ENCODE measurements at regions not wholly inside any gene's neighbourhood (a gene's known extent, or its start where the extent isn't known, plus 50 kb on each side); places are given as distances from the start of the nearest gene placed in this dataset.

- TF ChIP-seq RARB (CRISPR knock-in tag; IDR thresholded peaks at IDR 0.05) = no peak
Observed at GRCh38 chr12:4153343-4153892, 120.1 kb upstream of the CCND2 start (continued).

GRCh38 chr12:4152145-4152795 lies 121.3 kb upstream of the CCND2 start:
- no peak for ATAC-seq

GRCh38 chr12:4151362-4152121 lies 122.0 kb upstream of the CCND2 start:
- CTCF ChIA-PET = no interaction called here
- DNase-seq (ENCODE audit: low read depth in 1 of 2, low spot score in 1 of 2) (no peak), FAIRE-seq (no peak), ATAC-seq (no peak)
- Histone ChIP-seq H3K4me3 (no peak overlapping the region), H3K9me3 (no peaks in the 10 kb centered on the region), H3K27ac (no peak overlapping the region), H3K4me1 (no peaks in the 10 kb centered on the region), H3K4me2 (no peak overlapping the region)
- POLR2A ChIA-PET = no interaction called here
- WGBS (ENCODE audit: missing lambda C conversion rate) = 4% methylated on average over 4 of the region's 4 CpGs
- TF ChIP-seq HES2 (IDR thresholded peaks at IDR 0.05) (no peak), PBX3 (IDR thresholded peaks at IDR 0.05) (no peak), HOXB13 (CRISPR knock-in tag; IDR thresholded peaks at IDR 0.05; ENCODE audit: low read depth) (no peak), CHD2 (IDR thresholded peaks at IDR 0.05; ENCODE audit: low read length, partially characterized antibody) (no peak), CBX8 (IDR thresholded peaks at IDR 0.05) (no peak), ZSCAN20 (CRISPR knock-in tag; IDR thresholded peaks at IDR 0.05) (no peak), KDM1A (IDR thresholded peaks at IDR 0.05; ENCODE audit: low read depth) (no peak), FOXS1 (CRISPR knock-in tag; IDR thresholded peaks at IDR 0.05) (no peak), RARB (CRISPR knock-in tag; IDR thresholded peaks at IDR 0.05) (no peak), ATOH8 (CRISPR knock-in tag; IDR thresholded peaks at IDR 0.05; ENCODE audit: low read depth) (no peak), MAX (IDR thresholded peaks at IDR 0.05) (no peak), REST (IDR thresholded peaks at IDR 0.05) (no peak)

More at GRCh38 chr12:4152145-4152795, 121.3 kb upstream of the CCND2 start:
- 31% methylated on average over 7 of the region's 7 CpGs for WGBS (ENCODE audit: missing lambda C conversion rate)
- FAIRE-seq = no peak
- Histone ChIP-seq H3K4me3 (no peak overlapping the region), H3K9me3 (no peaks in the 10 kb centered on the region), H3K4me1 (no peaks in the 10 kb centered on the region), H3K4me2 (no peak overlapping the region), H3K27ac (no peak overlapping the region)
- POLR2A ChIA-PET = no interaction called here
- no peak for TF ChIP-seq FOSB (CRISPR knock-in tag; IDR thresholded peaks at IDR 0.05)
- no peak for TF ChIP-seq NFE2L2 (conservative IDR thresholded peaks at IDR 0.05; ENCODE audit: low read length)
- TF ChIP-seq KDM5A (IDR thresholded peaks at IDR 0.05) = no peak
- TF ChIP-seq JUNB (IDR thresholded peaks at IDR 0.05) = no peak
- no peak for TF ChIP-seq ZNF302 (CRISPR knock-in tag; IDR thresholded peaks at IDR 0.05)
- no peak for TF ChIP-seq HDAC2 (IDR thresholded peaks at IDR 0.05)
- TF ChIP-seq ZC3H11A (IDR thresholded peaks at IDR 0.05) = no peak
- TF ChIP-seq MYC (IDR thresholded peaks at IDR 0.05; ENCODE audit: borderline replicate concordance, low read length) = no peak
- no peak for TF ChIP-seq TP53 (CRISPR knock-in tag; IDR thresholded peaks at IDR 0.05)
- TF ChIP-seq RNF2 (IDR thresholded peaks at IDR 0.05; ENCODE audit: borderline replicate concordance, low read depth) = no peak
- TF ChIP-seq RAD21 (conservative IDR thresholded peaks at IDR 0.05 in 1 of 2, IDR thresholded peaks at IDR 0.05 in 1 of 2) = no peak
- no peak for TF ChIP-seq HMGXB4 (CRISPR knock-in tag; IDR thresholded peaks at IDR 0.05; ENCODE audit: borderline replicate concordance)
- no peak for TF ChIP-seq GATA3 (IDR thresholded peaks at IDR 0.05; ENCODE audit: borderline replicate concordance)
- TF ChIP-seq ESRRA (IDR thresholded peaks at IDR 0.05; ENCODE audit: borderline replicate concordance, low read length) = no peak
- no peak for TF ChIP-seq MAZ (IDR thresholded peaks at IDR 0.05; ENCODE audit: borderline replicate concordance, low read depth, low read length)
- no peak for TF ChIP-seq PBX3 (IDR thresholded peaks at IDR 0.05)
- CTCF ChIA-PET = no interaction called here
- no peak for DNase-seq (ENCODE audit: low read depth in 1 of 2, low spot score in 1 of 2)
